NOMO-1 (cell line): ENCODE measurements at regions not wholly inside any gene's neighbourhood (a gene's known extent, or its start where the extent isn't known, plus 50 kb on each side); places are given as distances from the start of the nearest gene placed in this dataset.

Experiments used
- DNase-seq, 2 experiments: peaks; one replicate each; lab custom pipeline; 2025; ENCODE audit not compliant: unreplicated experiment in 2 of 2; lab: John Stamatoyannopoulos, UW

GRCh38 chr17:72338304-72338703 lies 217.5 kb downstream of the SOX9 start:
- DNase-seq: no peak

GRCh38 chr17:72338847-72339790 lies 218.3 kb downstream of the SOX9 start:
- DNase-seq: peak; percentile 1

- no peak for DNase-seq
Observed at GRCh38 chr17:72340836-72341235, 220.0 kb downstream of the SOX9 start.

GRCh38 chr17:72342061-72342460 lies 221.2 kb downstream of the SOX9 start:
- no peak for DNase-seq

GRCh38 chr17:72342627-72343527 lies 222.1 kb downstream of the SOX9 start:
- no peak for DNase-seq

- no peak for DNase-seq
Observed at GRCh38 chr17:72343911-72344310, 223.1 kb downstream of the SOX9 start.

GRCh38 chr17:72344613-72345012 lies 223.8 kb downstream of the SOX9 start:
- no peak for DNase-seq

GRCh38 chr17:72345088-72345487 lies 224.3 kb downstream of the SOX9 start:
- no peak for DNase-seq

- no peak for DNase-seq
Observed at GRCh38 chr17:72345536-72345935, 224.7 kb downstream of the SOX9 start.

GRCh38 chr17:72346306-72346705 lies 225.5 kb downstream of the SOX9 start:
- DNase-seq: no peak

- no peak for DNase-seq
Observed at GRCh38 chr17:72349011-72349410, 228.2 kb downstream of the SOX9 start.

- DNase-seq: no peak
Observed at GRCh38 chr17:72349491-72349995, 228.7 kb downstream of the SOX9 start.

- DNase-seq: no peak
Observed at GRCh38 chr17:72350073-72350472, 229.3 kb downstream of the SOX9 start.

GRCh38 chr17:72351365-72351764 lies 230.5 kb downstream of the SOX9 start:
- DNase-seq: no peak

GRCh38 chr17:72351884-72352346 lies 231.1 kb downstream of the SOX9 start:
- no peak for DNase-seq

- DNase-seq: no peak
Observed at GRCh38 chr17:72353502-72353901, 232.7 kb downstream of the SOX9 start.

- no peak for DNase-seq
Observed at GRCh38 chr17:72354071-72354470, 233.3 kb downstream of the SOX9 start.

- DNase-seq: no peak
Observed at GRCh38 chr17:72357764-72358365, 237.0 kb downstream of the SOX9 start.

GRCh38 chr17:72358465-72358864 lies 237.6 kb downstream of the SOX9 start:
- DNase-seq: no peak

GRCh38 chr17:72359274-72359673 lies 238.5 kb downstream of the SOX9 start:
- no peak for DNase-seq

- DNase-seq: no peak
Observed at GRCh38 chr17:72359811-72360210, 239.0 kb downstream of the SOX9 start.
